MM.1S (cell line): ENCODE measurements at regions not wholly inside any gene's neighbourhood (a gene's known extent, or its start where the extent isn't known, plus 50 kb on each side); places are given as distances from the start of the nearest gene placed in this dataset.

Source experiments
- DNase-seq: peaks from one replicate; pipeline ENCODE4 v3.0.0-alpha.2; 2015
- H2AFZ ChIP-seq: fragments of 300-600 bp; sonication (generic); 2 replicates; pipeline ENCODE4 v1.6.0; 2016; ENCODE audit warnings: antibody characterized with exemption, low read length
- H3F3A ChIP-seq: fragments of 300-600 bp; sonication (generic); 2 replicates; pipeline ENCODE4 v1.6.1; 2016; ENCODE audit warnings: mild to moderate bottlenecking, antibody characterized with exemption, low read length, moderate library complexity, mixed read lengths; ENCODE audit not compliant: insufficient read depth
- H3K27ac ChIP-seq: fragments of 300-600 bp; sonication (generic); 2 replicates; pipeline ENCODE4 v1.5.1; 2016; ENCODE audit warnings: mild to moderate bottlenecking, low read length
- H3K27me3 ChIP-seq: fragments of 300-600 bp; sonication (generic); replicated peaks from 2 replicates; pipeline ENCODE4 v1.6.0; 2016; ENCODE audit warnings: low read length; ENCODE audit not compliant: insufficient read depth
- H3K36me3 ChIP-seq: fragments of 300-600 bp; sonication (generic); replicated peaks from 2 replicates; pipeline ENCODE4 v1.6.1; 2016; ENCODE audit warnings: mild to moderate bottlenecking, low read length, mixed read lengths; ENCODE audit not compliant: insufficient read depth
- H3K4me1 ChIP-seq: fragments of 300-600 bp; sonication (generic); 2 replicates; pipeline ENCODE4 v1.6.1; 2016; ENCODE audit warnings: low read length, mixed read lengths
- H3K4me2 ChIP-seq: fragments of 300-600 bp; sonication (generic); 2 replicates; pipeline ENCODE4 v1.6.0; 2016; ENCODE audit warnings: low read depth, low read length
- H3K4me3 ChIP-seq: fragments of 300-600 bp; sonication (generic); 2 replicates; pipeline ENCODE4 v1.5.1; 2016; ENCODE audit warnings: low read length, mixed read lengths
- H3K79me2 ChIP-seq: fragments of 300-600 bp; sonication (generic); 2 replicates; pipeline ENCODE4 v1.6.1; 2016; ENCODE audit warnings: mixed run types, low read length, mixed read lengths
- H3K9ac ChIP-seq: fragments of 300-600 bp; sonication (generic); 2 replicates; pipeline ENCODE4 v1.6.1; 2016; ENCODE audit warnings: low read length, mixed read lengths
- H3K9me2 ChIP-seq: fragments of 300-600 bp; sonication (generic); replicated peaks from 2 replicates; pipeline ENCODE4 v1.6.1; 2016; ENCODE audit warnings: mild to moderate bottlenecking, low read length, mixed read lengths; ENCODE audit not compliant: insufficient read depth
- H3K9me3 ChIP-seq: fragments of 300-600 bp; sonication (generic); replicated peaks from 2 replicates; pipeline ENCODE4 v1.6.1; 2016; ENCODE audit warnings: mild to moderate bottlenecking, low read length, mixed read lengths; ENCODE audit not compliant: insufficient read depth
- H4K20me1 ChIP-seq: fragments of 300-600 bp; sonication (generic); 2 replicates; pipeline ENCODE4 v1.6.1; 2016; ENCODE audit warnings: mild to moderate bottlenecking, low read length, moderate library complexity, mixed read lengths; ENCODE audit not compliant: insufficient read depth
- EZH2 ChIP-seq: fragments of 300-600 bp; sonication (generic); optimal IDR thresholded peaks from 2 replicates; pipeline ENCODE3; 2017; ENCODE audit warnings: low read depth, mild to moderate bottlenecking, antibody characterized with exemption, low read length, mixed read lengths
- EZH2phosphoT487 ChIP-seq: fragments of 300-600 bp; sonication (generic); IDR thresholded peaks from 2 replicates; pipeline ENCODE4 v1.6.1; 2018; ENCODE audit warnings: antibody characterized with exemption, low read length
- TF ChIP-seq, protein P1 (sequence below): fragments of 300-600 bp; sonication (generic); IDR thresholded peaks from 2 replicates; pipeline ENCODE4 v1.5.1; 2016; ENCODE audit warnings: antibody characterized with exemption, low read length, mixed read lengths

GRCh38 chr4:60759518-60760245 is 440.4 kb upstream of the ADGRL3 start:
- TF ChIP-seq EZH2phosphoT487, result no peak
- TF ChIP-seq EZH2, result no peak
- TF ChIP-seq, protein P1, sequence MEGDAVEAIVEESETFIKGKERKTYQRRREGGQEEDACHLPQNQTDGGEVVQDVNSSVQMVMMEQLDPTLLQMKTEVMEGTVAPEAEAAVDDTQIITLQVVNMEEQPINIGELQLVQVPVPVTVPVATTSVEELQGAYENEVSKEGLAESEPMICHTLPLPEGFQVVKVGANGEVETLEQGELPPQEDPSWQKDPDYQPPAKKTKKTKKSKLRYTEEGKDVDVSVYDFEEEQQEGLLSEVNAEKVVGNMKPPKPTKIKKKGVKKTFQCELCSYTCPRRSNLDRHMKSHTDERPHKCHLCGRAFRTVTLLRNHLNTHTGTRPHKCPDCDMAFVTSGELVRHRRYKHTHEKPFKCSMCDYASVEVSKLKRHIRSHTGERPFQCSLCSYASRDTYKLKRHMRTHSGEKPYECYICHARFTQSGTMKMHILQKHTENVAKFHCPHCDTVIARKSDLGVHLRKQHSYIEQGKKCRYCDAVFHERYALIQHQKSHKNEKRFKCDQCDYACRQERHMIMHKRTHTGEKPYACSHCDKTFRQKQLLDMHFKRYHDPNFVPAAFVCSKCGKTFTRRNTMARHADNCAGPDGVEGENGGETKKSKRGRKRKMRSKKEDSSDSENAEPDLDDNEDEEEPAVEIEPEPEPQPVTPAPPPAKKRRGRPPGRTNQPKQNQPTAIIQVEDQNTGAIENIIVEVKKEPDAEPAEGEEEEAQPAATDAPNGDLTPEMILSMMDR, result peak; percentile 30
- Histone ChIP-seq H3K9me2 (no peaks in the 10 kb centered on the region), H4K20me1 (no peaks in the 10 kb centered on the region), H3K4me3 (no peak overlapping the region), H3K4me1 (peaks cover 12% of the 10 kb centered on the region), H2AFZ (no peak overlapping the region), H3F3A (peaks cover 6% of the 10 kb centered on the region; the same call in 1 of the 2 replicates), H3K27ac (no peak overlapping the region), H3K27me3 (no peaks in the 10 kb centered on the region), H3K4me2 (peak overlapping the region; percentile 18; the same call in 1 of the 2 replicates), H3K79me2 (no peaks in the 10 kb centered on the region), H3K9me3 (no peaks in the 10 kb centered on the region), H3K36me3 (no peaks in the 10 kb centered on the region), H3K9ac (no peak overlapping the region)
- peak; percentile 16 for DNase-seq

DNA sequence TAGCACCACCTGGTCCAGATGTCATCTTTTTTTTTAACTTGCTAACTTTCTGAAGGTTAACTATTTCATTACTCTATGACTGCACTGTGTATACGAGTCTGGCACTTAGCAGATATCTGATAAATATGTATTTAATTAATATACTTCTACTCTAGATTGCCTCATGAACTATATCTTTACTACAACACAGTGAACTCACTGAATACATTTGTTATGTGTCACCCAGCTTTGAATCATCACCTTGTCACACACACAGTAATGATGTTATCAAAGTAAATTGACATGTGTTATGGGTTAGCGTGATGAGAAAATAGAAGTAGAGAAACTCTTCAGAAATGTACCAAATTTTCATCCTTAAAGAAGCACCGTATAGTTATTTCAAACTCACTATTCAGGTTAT is 419.3 kb upstream of the ADGRL3 start:
- Histone ChIP-seq H3K9ac (no peak overlapping the region), H3K9me3 (no peaks in the 10 kb centered on the region), H2AFZ (no peak overlapping the region), H3K9me2 (no peaks in the 10 kb centered on the region), H3K4me2 (no peak overlapping the region), H3K36me3 (no peaks in the 10 kb centered on the region), H3K27ac (no peak overlapping the region), H3K4me3 (no peak overlapping the region), H4K20me1 (no peaks in the 10 kb centered on the region), H3K27me3 (no peaks in the 10 kb centered on the region), H3F3A (no peaks in the 10 kb centered on the region), H3K4me1 (no peaks in the 10 kb centered on the region), H3K79me2 (no peaks in the 10 kb centered on the region)
- no peak for DNase-seq
- TF ChIP-seq EZH2, result no peak
- TF ChIP-seq, protein P1, result no peak
- TF ChIP-seq EZH2phosphoT487, result no peak

- no peak overlapping the region for H2AFZ ChIP-seq
- no peaks in the 10 kb centered on the region for H3F3A ChIP-seq
- no peaks in the 10 kb centered on the region for H3K4me1 ChIP-seq
- H3K4me3 ChIP-seq, result no peak overlapping the region
- DNase-seq, result no peak
- H4K20me1 ChIP-seq, result no peaks in the 10 kb centered on the region
- H3K79me2 ChIP-seq, result no peaks in the 10 kb centered on the region
- H3K27ac ChIP-seq, result no peak overlapping the region
- no peaks in the 10 kb centered on the region for H3K27me3 ChIP-seq
- H3K4me2 ChIP-seq, result no peak overlapping the region
- no peaks in the 10 kb centered on the region for H3K9me3 ChIP-seq
- no peaks in the 10 kb centered on the region for H3K36me3 ChIP-seq
- no peaks in the 10 kb centered on the region for H3K9me2 ChIP-seq
- TF ChIP-seq, protein P1, result no peak
- no peak for TF ChIP-seq EZH2
- H3K9ac ChIP-seq, result no peak overlapping the region
Measured at GRCh38 chr4:60790608-60791007, 409.5 kb upstream of the ADGRL3 start.
